ENCODE measurements at regions not wholly inside any gene's neighbourhood (a gene's known extent, or its start where the extent isn't known, plus 50 kb on each side); places are given as distances from the start of the nearest gene placed in this dataset.

GRCh38 chr1:8091691-8092090 lies 65.6 kb upstream of the ERRFI1 start:
- Histone ChIP-seq H3K27me3 (ENCODE audit: control insufficient read depth, insufficient read depth, low read length) (no peaks in the 10 kb centered on the region), H3K27ac (ENCODE audit: low read length) (peak overlapping the region; percentile 100), H3K4me3 (ENCODE audit: low read depth in 2 of 2, low read length in 2 of 2) (no peak overlapping the region), H3K9me3 (ENCODE audit: control insufficient read depth, insufficient read depth, low read depth, low read length) (0 out of 2 replicates have a peak, but pooled peaks cover 1% of the 10 kb centered on the region), H3K36me3 (ENCODE audit: control insufficient read depth, insufficient read depth, low read length) (no peaks in the 10 kb centered on the region), H3K4me1 (ENCODE audit: control insufficient read depth, insufficient read depth, low read length) (peaks cover 58% of the 10 kb centered on the region)
- in situ Hi-C loops (cut with HindIII; ENCODE audit: low pct_unique_long_range_greater_than_20kb, low sequenced_read_pairs) = loop anchor here (25.0 kb wide), 1 partner anchor 221 kb away; the partner anchor contains the start of gene SLC45A1
- POLR2A ChIA-PET = interaction anchor here (0.6 kb wide), 3 partner anchors 10 to 225 kb away, joined by 4 to 5 read pairs (median 4); no protein-coding TSS in a partner anchor
- no TSS peak for BruUV-seq (replicated peaks)
- no peak for ATAC-seq
- DNase-seq (ENCODE audit: low read depth, low spot score) = no peak
- TF ChIP-seq POLR2AphosphoS5 (IDR thresholded peaks at IDR 0.05; ENCODE audit: low read depth, low read length) (no peak), TCF7L2 (IDR thresholded peaks at IDR 0.05; ENCODE audit: low read depth, low read length) (no peak), SIN3A (IDR thresholded peaks at IDR 0.05; ENCODE audit: borderline replicate concordance, insufficient read depth, low read depth, low read length) (no peak), CTCF (IDR thresholded peaks at IDR 0.05) (no peak)
- TF ChIP-seq, protein P1, sequence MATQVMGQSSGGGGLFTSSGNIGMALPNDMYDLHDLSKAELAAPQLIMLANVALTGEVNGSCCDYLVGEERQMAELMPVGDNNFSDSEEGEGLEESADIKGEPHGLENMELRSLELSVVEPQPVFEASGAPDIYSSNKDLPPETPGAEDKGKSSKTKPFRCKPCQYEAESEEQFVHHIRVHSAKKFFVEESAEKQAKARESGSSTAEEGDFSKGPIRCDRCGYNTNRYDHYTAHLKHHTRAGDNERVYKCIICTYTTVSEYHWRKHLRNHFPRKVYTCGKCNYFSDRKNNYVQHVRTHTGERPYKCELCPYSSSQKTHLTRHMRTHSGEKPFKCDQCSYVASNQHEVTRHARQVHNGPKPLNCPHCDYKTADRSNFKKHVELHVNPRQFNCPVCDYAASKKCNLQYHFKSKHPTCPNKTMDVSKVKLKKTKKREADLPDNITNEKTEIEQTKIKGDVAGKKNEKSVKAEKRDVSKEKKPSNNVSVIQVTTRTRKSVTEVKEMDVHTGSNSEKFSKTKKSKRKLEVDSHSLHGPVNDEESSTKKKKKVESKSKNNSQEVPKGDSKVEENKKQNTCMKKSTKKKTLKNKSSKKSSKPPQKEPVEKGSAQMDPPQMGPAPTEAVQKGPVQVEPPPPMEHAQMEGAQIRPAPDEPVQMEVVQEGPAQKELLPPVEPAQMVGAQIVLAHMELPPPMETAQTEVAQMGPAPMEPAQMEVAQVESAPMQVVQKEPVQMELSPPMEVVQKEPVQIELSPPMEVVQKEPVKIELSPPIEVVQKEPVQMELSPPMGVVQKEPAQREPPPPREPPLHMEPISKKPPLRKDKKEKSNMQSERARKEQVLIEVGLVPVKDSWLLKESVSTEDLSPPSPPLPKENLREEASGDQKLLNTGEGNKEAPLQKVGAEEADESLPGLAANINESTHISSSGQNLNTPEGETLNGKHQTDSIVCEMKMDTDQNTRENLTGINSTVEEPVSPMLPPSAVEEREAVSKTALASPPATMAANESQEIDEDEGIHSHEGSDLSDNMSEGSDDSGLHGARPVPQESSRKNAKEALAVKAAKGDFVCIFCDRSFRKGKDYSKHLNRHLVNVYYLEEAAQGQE (IDR thresholded peaks at IDR 0.05; ENCODE audit: insufficient read depth in 1 of 2, low read depth in 2 of 2, low read length in 1 of 2) = no peak
- CTCF ChIA-PET = no interaction called here
- intact Hi-C loops (cut with micrococcal nuclease; ENCODE audit: unreplicated experiment) = loop anchor here (10.0 kb wide), 1 partner anchor 223 kb away; the partner anchor contains the start of gene SLC45A1

DNA sequence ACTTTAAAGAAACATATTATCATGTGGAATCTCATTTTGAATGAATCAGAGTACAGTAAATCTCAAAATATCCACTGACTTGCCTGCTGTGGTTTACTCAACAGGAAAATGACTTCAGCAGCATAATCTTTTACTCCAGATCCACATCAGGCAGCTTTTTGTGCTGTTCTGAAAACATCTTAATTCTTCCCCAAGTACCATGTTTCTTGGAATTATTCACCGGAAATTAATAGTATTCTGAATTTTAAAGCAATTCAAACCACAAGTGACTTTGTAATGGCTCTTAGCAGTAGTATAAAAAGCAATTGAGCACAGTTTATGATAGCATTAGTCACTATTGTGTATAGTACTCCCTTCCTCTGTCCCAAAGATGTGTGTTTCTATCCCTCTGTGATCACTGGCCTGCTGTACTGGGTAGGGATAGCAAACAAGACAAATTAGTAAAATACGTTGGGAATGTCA lies 64.2 kb upstream of the ERRFI1 start:
- H3K9me3 ChIP-seq (ENCODE audit: control insufficient read depth, insufficient read depth, low read depth, low read length) = peaks cover 8% of the 10 kb centered on the region; the same call in 1 of the 2 replicates
- no TSS peak for BruUV-seq (replicated peaks)
- peak overlapping the region; percentile 100 for H3K27ac ChIP-seq (ENCODE audit: low read length)
- in situ Hi-C loops (cut with HindIII; ENCODE audit: low pct_unique_long_range_greater_than_20kb, low sequenced_read_pairs) = loop anchor here (25.0 kb wide), 1 partner anchor 222 kb away; the partner anchor contains the start of gene SLC45A1
- no peak for TF ChIP-seq TCF7L2 (IDR thresholded peaks at IDR 0.05; ENCODE audit: low read depth, low read length)
- TF ChIP-seq SIN3A (IDR thresholded peaks at IDR 0.05; ENCODE audit: borderline replicate concordance, insufficient read depth, low read depth, low read length) = no peak
- TF ChIP-seq POLR2AphosphoS5 (IDR thresholded peaks at IDR 0.05; ENCODE audit: low read depth, low read length) = no peak
- TF ChIP-seq CTCF (IDR thresholded peaks at IDR 0.05) = no peak
- TF ChIP-seq, protein P1 (IDR thresholded peaks at IDR 0.05; ENCODE audit: insufficient read depth in 1 of 2, low read depth in 2 of 2, low read length in 1 of 2) = 0 out of 4 replicates have a peak, but pooled peaks of 1 of the 2 experiments have one; percentile 14
- intact Hi-C loops (cut with micrococcal nuclease; ENCODE audit: unreplicated experiment) = loop anchor here (10.0 kb wide), 1 partner anchor 225 kb away; the partner anchor contains the start of gene SLC45A1
- no peak for DNase-seq (ENCODE audit: low read depth, low spot score)
- no peak overlapping the region for H3K4me3 ChIP-seq (ENCODE audit: low read depth in 2 of 2, low read length in 2 of 2)
- CTCF ChIA-PET = no interaction called here
- peak; percentile 91 for ATAC-seq
- POLR2A ChIA-PET = interaction anchor here (1.1 kb wide), 1 partner anchor 29 kb away, joined by 3 read pairs; no protein-coding TSS in a partner anchor
- peaks cover 44% of the 10 kb centered on the region for H3K4me1 ChIP-seq (ENCODE audit: control insufficient read depth, insufficient read depth, low read length)
- no peaks in the 10 kb centered on the region for H3K27me3 ChIP-seq (ENCODE audit: control insufficient read depth, insufficient read depth, low read length)
- H3K36me3 ChIP-seq (ENCODE audit: control insufficient read depth, insufficient read depth, low read length) = no peaks in the 10 kb centered on the region
